ENCODE measurements at regions not wholly inside any gene's neighbourhood (a gene's known extent, or its start where the extent isn't known, plus 50 kb on each side); places are given as distances from the start of the nearest gene placed in this dataset.
"Not testable (repeated sequence)": the region's sequence is repeated elsewhere in the genome, so short reads cannot be mapped to it uniquely, and the experiment has no call there.

DNA sequence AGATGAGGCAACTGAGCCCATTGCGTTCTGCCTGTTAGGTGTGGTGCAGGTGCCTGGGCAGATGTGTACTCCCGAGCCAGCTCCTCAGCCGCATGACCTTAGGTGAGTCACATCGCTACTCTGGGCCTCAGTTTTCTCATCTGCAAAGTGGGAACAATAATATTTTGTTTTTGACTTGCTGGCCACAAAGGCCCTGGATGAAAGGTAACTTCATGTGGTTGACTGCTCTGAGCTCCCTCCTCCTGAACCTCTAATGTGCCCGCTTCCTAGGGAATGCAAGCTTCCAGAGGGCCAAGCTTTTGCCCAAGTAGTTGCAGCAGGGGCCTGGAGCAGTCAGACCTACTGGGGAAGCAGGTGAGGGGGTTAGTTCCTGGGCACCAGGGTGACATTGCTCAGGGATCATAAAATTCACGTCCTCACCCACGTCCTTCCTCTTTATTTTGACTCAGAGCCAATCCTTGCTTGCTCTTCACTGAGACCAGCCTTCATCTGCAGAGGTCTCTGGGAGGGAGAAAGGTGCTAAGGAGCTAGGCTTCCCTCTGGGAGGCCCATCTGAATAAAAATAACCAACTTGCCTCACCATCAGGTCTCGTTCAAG lies 149.0 kb upstream of the TLE3 start:
- DNase-seq (ENCODE audit: low spot score) = no peak

- no peak for DNase-seq (ENCODE audit: low spot score)
Measured at GRCh38 chr15:70245932-70246622, 148.4 kb upstream of the TLE3 start.

DNA sequence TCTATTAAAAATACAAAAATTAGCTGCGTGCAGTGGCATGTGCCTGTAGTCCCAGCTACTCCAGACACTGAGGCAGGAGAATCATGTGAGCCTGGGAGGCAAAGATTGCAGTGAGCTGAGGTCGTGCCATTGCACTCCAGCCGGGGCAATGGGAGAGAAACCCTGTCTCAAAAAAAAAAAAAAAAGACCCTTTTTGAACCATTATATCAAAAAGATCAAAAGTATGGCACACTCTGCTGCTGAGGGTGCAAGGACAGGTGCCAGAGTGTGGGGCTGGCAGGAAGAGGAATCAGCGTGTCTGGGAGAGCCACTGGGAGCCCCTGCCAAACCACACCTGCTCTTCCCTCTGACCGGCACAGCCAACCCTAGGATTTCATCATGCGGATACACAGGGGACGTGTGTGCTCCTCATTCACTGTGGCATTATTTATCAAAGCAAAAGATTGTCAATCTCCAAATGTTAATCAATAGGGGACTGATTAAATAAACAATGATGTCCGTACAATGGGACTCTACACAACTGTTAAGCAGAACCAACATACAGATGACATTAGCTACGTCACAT lies 147.3 kb upstream of the TLE3 start:
- no peak for DNase-seq (ENCODE audit: low spot score)

DNA sequence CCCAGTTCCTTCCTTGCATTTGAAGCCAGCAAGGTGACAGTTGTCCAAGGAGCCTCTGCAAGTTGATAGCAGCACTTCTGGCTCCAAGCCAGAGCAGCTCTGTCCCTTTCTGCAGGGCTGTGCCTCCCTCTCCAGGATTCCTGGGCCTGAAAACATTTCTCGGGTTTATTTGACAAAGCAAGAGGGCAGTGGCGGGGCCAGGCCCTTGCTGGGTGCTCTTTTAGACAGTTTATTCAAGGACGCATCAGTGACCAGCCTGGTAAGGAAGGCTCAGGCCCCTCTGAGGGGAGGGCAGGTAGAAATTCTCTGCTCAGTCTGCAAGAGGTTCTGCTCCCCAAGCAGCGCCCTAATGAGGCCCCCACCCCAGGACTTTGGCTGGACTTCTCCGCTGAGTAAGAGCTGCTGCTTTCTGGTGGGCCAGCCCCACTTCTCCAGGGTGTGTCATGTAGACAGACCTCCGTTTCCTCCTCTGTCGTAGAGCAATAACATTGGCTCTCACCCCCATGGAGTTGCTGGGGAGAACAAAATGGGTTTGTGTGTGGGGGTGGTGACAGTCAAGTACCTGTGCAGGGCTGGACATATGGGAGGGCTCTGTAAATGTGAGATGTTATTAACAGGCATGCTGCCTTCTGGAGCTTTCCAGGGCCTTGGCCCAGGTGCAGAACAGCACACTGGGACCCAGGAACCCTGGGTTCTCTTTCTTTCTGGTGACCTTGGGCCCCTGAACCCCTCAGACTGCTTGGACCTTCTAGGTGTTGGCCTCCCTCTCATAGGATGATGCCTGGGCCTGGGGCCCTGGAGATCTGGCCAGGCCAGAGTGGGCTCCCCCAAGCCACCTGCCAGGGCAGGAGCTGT lies 146.2 kb upstream of the TLE3 start:
- DNase-seq (ENCODE audit: low spot score) = no peak

GRCh38 chr15:70242951-70243685 lies 145.4 kb upstream of the TLE3 start:
- no peak for DNase-seq (ENCODE audit: low spot score)

GRCh38 chr15:70241561-70242320 lies 144.0 kb upstream of the TLE3 start:
- no peak for DNase-seq (ENCODE audit: low spot score)

- no peak for DNase-seq (ENCODE audit: low spot score)
Measured at GRCh38 chr15:70240820-70241430, 143.2 kb upstream of the TLE3 start.

GRCh38 chr15:70240082-70240481 lies 142.4 kb upstream of the TLE3 start:
- DNase-seq (ENCODE audit: low spot score) = no peak

DNA sequence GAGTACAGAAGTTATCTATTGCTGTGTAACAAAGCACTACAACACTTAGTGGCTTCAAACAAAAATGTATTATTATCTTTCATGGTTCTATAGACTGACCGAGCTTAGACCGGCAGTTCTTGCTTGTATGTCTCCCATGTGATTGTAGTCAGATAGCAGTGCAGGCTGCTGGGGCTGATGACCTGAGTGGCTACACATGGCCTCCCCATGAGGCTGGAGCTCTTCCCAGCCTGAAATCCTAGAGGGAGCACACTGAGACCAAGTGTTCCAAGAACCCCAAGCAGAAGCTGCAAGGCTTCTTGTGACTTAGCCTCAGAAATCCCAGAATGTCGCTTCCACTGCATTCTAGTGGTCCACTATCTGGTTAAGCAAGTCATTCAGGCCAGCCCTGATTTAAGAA lies 141.2 kb upstream of the TLE3 start:
- DNase-seq (ENCODE audit: low spot score) = no peak

DNA sequence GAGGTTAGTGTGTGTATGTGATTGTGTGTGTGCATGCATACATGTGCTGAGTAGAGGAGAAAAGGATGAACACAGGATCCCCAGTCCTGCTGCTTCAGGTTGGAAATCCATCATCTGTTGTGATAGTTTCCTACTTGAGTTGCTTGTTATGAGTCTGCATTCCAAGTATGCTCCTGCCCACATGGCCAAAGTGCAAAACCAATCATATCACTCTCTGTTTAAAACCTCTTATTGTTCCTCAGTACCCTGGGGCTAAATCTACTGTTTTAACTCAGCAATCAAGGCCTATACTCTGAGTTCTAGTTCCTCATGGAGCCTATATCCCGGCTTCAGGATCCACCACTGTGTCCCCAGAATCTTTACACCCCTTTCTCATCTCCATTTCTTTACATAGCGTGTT lies 139.9 kb upstream of the TLE3 start:
- DNase-seq (ENCODE audit: low spot score) = no peak

GRCh38 chr15:70236341-70237086 lies 138.8 kb upstream of the TLE3 start:
- peak; percentile 12 for DNase-seq (ENCODE audit: low spot score)

GRCh38 chr15:70235347-70235746 lies 137.6 kb upstream of the TLE3 start:
- no peak for DNase-seq (ENCODE audit: low spot score)

GRCh38 chr15:70234256-70234905 lies 136.7 kb upstream of the TLE3 start:
- no peak for DNase-seq (ENCODE audit: low spot score)

DNA sequence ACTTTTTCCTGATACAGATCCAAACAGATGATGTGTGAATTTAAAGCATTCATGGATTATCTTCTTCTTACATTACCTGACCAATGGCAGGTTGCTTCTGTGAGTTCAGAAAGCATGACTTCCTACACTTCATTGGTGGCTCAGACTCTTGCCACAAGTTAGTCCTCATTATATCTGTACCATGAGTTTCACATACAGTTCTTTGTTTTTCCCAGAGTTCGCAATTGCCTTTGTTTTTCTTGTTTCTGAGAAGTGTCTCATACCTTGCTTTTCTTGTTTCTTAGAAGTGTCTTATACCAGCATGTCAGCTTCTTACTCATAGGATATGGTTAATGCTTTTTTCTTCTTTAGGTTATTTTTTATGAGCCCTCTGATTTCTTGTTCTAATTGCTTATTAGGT lies 133.8 kb upstream of the TLE3 start:
- no peak for DNase-seq (ENCODE audit: low spot score)

GRCh38 chr15:70227918-70228317 lies 130.2 kb upstream of the TLE3 start:
- DNase-seq (ENCODE audit: low spot score) = not testable (repeated sequence)

- DNase-seq (ENCODE audit: low spot score) = no peak
Measured at GRCh38 chr15:70227147-70227546, 129.4 kb upstream of the TLE3 start.

DNA sequence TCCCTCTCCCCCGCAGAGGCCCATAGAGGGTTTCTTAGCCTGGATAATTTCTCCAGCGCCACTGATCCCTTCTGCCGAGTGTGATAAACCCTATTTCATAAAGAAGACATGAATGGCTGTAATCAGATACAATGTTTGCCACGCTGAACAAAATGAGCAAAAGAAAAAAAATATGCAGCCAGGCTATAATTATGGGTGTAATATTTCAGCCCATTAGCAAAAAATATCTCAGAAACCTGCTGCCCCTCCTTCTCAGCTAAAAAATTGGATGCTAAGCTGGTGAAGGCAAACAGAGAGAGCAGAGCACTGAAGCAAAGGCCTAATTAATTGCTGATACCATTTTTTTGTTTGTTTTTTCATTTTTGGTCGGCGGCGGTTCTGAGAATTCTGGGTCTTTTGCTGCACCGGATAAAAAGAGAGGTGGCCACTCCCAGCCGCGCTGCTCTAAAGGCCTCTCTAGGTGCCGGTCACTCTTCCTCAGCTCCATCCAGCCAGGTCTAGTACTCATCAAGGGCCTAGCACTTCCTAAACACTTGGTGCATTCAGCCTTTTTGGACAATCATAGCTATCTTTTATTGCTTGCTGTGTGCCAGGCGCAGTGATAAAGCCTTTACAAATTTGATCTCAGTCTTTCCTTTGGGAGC lies 128.7 kb upstream of the TLE3 start:
- DNase-seq (ENCODE audit: low spot score) = no peak

DNA sequence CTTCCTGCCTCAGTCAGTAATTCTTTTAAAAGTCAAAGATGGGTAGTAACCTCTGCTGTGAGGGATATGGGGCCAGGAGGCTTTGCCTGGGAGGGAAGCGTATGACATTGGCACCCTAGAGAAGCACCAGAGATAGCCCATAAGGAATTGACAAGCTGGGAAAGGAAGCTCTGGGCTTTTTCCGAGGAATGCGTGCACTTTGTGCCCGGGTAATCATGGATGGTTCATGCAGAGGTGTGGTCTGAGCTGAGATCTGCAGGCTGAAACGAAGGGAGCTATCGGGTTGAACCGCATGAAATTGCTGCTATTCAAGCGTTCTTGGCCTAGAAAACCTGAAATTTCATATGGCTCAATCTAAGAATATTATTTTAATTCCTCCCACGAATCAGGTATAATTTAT lies 127.7 kb upstream of the TLE3 start:
- DNase-seq (ENCODE audit: low spot score) = no peak

DNA sequence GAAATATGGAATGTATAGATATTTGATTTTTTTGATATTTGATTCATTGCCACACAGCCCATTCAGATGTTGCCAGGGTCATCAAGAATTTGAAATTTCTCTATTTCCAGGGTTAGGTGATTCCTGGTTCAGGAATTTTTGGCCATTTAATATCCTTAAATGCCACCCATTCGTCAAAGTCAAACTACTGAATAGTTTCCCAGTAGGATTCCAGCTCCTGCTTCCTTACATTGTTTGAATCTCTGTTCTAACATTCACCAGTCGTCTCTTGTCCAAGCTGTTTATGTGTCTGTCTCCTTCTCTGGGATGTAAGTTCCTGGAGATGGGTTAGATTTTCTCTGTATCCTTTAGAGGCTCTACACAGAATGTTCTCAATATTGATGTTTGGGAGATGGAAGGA lies 124.9 kb upstream of the TLE3 start:
- DNase-seq (ENCODE audit: low spot score) = no peak
